ENCODE measurements at regions not wholly inside any gene's neighbourhood (a gene's known extent, or its start where the extent isn't known, plus 50 kb on each side); places are given as distances from the start of the nearest gene placed in this dataset.

GRCh38 chr6:56837322-56837894 is 117.5 kb upstream of the BEND6 start:
- no peaks in the 10 kb centered on the region for H3K27me3 ChIP-seq
- no peaks in the 10 kb centered on the region for H3K9me3 ChIP-seq
- intact Hi-C loops (cut with DNase I; ENCODE audit: low total_unique reads): no loop called here
- no peak overlapping the region for H3K4me3 ChIP-seq
- TF ChIP-seq CTCF (IDR thresholded peaks at IDR 0.05) (no peak), POLR2A (IDR thresholded peaks at IDR 0.05) (no peak), POLR2AphosphoS5 (IDR thresholded peaks at IDR 0.05) (no peak)
- no peak overlapping the region for H3K27ac ChIP-seq
- no peak for DNase-seq (ENCODE audit: low spot score in 2 of 2)
- H3K4me1 ChIP-seq: no peaks in the 10 kb centered on the region
- no peaks in the 10 kb centered on the region for H3K36me3 ChIP-seq

- no peaks in the 10 kb centered on the region for H3K9me3 ChIP-seq
- no peaks in the 10 kb centered on the region for H3K27me3 ChIP-seq
- no peak overlapping the region for H3K27ac ChIP-seq
- no peak overlapping the region for H3K4me3 ChIP-seq
- H3K36me3 ChIP-seq: no peaks in the 10 kb centered on the region
- intact Hi-C loops (cut with DNase I; ENCODE audit: low total_unique reads): no loop called here
- no peak for DNase-seq (ENCODE audit: low spot score in 2 of 2)
- H3K4me1 ChIP-seq: no peaks in the 10 kb centered on the region
- no peak for TF ChIP-seq CTCF (IDR thresholded peaks at IDR 0.05)
- no peak for TF ChIP-seq POLR2A (IDR thresholded peaks at IDR 0.05)
- no peak for TF ChIP-seq POLR2AphosphoS5 (IDR thresholded peaks at IDR 0.05)
Observed at GRCh38 chr6:56835612-56836011, 119.3 kb upstream of the BEND6 start.

- TF ChIP-seq POLR2A (IDR thresholded peaks at IDR 0.05) (no peak), CTCF (IDR thresholded peaks at IDR 0.05) (no peak), POLR2AphosphoS5 (IDR thresholded peaks at IDR 0.05) (no peak)
- Histone ChIP-seq H3K27ac (no peak overlapping the region), H3K4me1 (no peaks in the 10 kb centered on the region), H3K27me3 (no peaks in the 10 kb centered on the region), H3K9me3 (no peaks in the 10 kb centered on the region), H3K4me3 (no peak overlapping the region), H3K36me3 (no peaks in the 10 kb centered on the region)
- DNase-seq (ENCODE audit: low spot score in 2 of 2): no peak
- intact Hi-C loops (cut with DNase I; ENCODE audit: low total_unique reads): no loop called here
Observed at GRCh38 chr6:56833873-56834272, 121.0 kb upstream of the BEND6 start.

GRCh38 chr6:56833127-56833791 is 121.6 kb upstream of the BEND6 start:
- no peaks in the 10 kb centered on the region for H3K4me1 ChIP-seq
- TF ChIP-seq POLR2A (IDR thresholded peaks at IDR 0.05) (no peak), POLR2AphosphoS5 (IDR thresholded peaks at IDR 0.05) (no peak), CTCF (IDR thresholded peaks at IDR 0.05) (no peak)
- no peaks in the 10 kb centered on the region for H3K36me3 ChIP-seq
- no peaks in the 10 kb centered on the region for H3K9me3 ChIP-seq
- no peak for DNase-seq (ENCODE audit: low spot score in 2 of 2)
- intact Hi-C loops (cut with DNase I; ENCODE audit: low total_unique reads): no loop called here
- no peak overlapping the region for H3K27ac ChIP-seq
- no peak overlapping the region for H3K4me3 ChIP-seq
- no peaks in the 10 kb centered on the region for H3K27me3 ChIP-seq

GRCh38 chr6:56832225-56832624 is 122.7 kb upstream of the BEND6 start:
- Histone ChIP-seq H3K4me3 (no peak overlapping the region), H3K9me3 (no peaks in the 10 kb centered on the region), H3K27ac (no peak overlapping the region), H3K27me3 (no peaks in the 10 kb centered on the region), H3K36me3 (no peaks in the 10 kb centered on the region), H3K4me1 (no peaks in the 10 kb centered on the region)
- DNase-seq (ENCODE audit: low spot score in 2 of 2): no peak
- intact Hi-C loops (cut with DNase I; ENCODE audit: low total_unique reads): no loop called here
- TF ChIP-seq POLR2A (IDR thresholded peaks at IDR 0.05) (no peak), POLR2AphosphoS5 (IDR thresholded peaks at IDR 0.05) (no peak), CTCF (IDR thresholded peaks at IDR 0.05) (no peak)
